HG03039 (cell line): ENCODE measurements at regions not wholly inside any gene's neighbourhood (a gene's known extent, or its start where the extent isn't known, plus 50 kb on each side); places are given as distances from the start of the nearest gene placed in this dataset.
"Not testable (repeated sequence)": the region's sequence is repeated elsewhere in the genome, so short reads cannot be mapped to it uniquely, and the experiment has no call there.

Source experiments
- ATAC-seq: cut with Tn5 transposase; IDR thresholded peaks from one replicate; pipeline ENCODE4 v1.9.1; 2021; ENCODE audit warnings: mild to moderate bottlenecking, moderate library complexity; ENCODE audit not compliant: unreplicated experiment

DNA sequence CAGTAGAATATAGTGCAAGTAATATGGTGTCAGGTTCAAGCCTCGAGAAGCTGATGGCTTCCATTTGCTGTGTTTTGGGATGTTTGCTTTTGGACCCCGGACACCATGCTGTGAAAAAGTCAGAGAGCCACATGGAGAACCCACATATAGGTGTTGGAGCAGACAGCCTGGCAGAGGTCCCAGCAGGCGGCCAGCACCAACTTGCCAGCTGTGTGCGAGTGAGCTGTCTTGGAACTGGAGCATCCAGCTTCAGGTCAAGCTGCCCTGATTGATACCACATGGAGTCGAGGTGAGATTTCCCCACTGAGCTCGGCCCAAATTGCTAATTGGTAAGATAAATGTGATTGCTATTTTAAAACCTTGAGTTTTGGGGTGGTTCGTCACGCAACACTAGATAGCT is 185.7 kb upstream of the TBL1XR1 start:
- ATAC-seq: no peak

DNA sequence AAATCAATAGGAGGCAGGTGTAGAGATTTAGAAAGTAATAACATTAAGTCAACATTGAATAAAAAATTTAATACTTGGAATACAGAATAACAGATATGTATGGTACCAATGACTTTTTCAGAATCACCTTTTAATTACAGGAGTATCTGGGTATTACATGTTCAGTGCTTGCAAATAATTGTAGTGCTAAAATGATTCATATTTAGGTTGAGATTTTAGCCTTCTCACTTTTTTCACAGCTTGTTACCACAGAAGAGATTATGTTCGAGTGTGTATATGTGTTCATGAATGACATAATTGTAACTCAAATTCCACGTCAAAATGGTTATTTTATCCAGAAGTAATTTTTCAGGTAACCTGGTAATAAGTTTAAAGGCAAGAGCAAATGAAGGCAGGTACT is 187.9 kb upstream of the TBL1XR1 start:
- no peak for ATAC-seq

DNA sequence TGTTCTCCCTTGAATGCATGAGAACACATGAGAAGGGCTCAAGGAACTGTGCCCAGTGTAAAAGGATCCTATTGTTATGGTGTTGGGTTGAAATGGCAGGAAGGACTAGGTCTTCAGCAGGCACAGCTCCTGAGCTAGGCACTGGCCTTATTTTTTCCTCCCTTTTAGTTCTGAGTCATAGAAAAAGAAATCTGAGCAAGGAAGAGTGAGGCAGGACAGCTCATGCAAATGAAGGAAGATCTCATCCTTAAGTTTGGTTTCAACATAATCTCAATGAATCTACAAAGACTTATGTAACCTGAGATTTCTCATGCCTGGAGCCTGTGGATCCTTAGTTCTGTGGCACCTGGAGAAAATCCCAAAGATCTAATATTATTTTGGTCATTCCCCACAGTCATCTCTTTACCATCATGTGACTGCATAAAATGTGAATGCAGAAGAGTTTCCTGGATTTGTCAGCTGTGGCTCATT is 188.6 kb upstream of the TBL1XR1 start:
- no peak for ATAC-seq

DNA sequence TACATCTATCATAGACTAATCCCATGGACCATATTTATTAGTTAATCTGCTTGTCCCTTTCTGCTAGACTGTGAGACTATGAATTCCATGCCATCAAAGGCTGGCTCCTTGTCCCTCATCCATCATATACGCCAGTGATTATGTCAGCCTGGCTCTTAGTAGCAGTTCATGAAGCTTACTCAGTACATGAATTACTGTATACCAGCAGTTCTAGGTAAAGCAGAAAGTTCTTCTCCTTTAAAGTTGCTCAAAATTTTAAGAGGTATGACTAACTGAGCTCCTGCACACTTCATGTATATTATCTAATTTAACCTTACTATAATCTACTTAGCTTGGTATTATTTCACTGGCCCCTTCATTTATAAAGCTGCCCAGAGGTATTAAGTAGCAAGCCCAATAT is 190.9 kb upstream of the TBL1XR1 start:
- ATAC-seq: no peak

DNA sequence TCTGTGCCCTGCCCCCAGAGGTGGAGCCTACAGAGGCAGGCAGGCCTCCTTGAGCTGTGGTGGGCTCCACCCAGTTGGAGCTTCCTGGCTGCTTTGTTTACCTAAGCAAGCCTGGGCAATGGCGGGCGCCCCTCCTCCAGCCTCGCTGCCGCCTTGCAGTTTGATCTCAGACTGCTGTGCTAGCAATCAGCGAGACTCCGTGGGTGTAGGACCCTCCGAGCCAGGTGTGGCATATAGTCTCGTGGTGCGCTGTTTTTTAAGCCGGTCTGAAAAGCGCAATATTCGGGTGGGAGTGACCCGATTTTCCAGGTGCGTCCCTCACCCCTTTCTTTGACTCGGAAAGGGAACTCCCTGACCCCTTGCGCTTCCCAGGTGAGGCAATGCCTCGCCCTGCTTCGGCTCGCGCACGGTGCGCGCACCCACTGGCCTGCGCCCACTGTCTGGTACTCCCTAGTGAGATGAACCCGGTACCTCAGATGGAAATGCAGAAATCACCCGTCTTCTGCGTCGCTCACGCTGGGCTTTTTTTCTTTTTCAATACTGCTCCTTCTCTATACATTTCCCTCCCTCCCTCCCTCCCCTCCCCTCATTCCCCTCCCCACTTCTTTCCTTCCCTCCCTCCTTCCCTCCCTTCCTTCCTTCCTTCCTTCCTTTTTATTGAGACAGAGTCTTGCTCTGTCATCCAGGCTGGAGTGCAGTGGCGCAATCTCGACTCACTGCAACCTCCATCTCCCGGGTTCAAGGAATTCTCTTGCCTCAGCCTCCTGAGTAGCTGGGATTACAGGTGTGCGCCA is 197.1 kb upstream of the TBL1XR1 start:
- not testable (repeated sequence) for ATAC-seq

DNA sequence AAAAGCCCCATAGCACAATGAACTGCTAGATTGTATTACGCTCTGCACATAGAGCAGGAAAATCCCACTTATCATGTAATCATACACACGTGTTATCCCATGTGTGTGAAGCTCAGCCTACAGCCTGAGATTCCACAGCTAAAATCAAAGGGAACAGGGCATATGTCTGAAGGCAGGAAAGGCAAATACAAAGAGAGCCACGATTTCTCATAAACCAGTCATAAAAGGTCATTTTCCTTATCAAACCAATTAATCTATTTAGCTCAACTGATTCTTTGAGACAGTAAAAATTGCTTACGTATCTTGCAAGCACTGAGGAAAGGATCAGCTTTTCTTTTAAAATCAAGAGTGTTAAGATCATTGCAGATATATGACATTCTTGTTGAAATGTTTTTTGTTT is 199.5 kb upstream of the TBL1XR1 start:
- ATAC-seq: no peak

DNA sequence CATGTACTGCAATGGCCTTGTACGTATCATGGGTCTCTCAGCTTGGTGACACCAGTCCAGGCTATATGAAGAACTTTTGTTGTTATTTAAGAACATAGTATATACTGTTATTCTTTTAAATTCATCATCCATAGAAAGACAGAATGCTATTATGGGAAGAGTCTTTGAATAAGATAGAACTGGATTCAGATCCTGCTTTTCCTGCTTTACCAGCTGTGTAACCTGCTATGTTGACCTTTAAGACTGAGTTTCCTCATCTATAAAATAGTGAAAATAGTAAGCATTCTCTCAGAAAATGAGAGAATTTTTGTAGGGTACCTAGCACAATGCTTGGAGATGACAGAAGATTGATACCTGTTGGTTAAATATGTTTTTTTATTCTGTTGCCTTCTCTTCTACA is 204.1 kb upstream of the TBL1XR1 start:
- no peak for ATAC-seq

DNA sequence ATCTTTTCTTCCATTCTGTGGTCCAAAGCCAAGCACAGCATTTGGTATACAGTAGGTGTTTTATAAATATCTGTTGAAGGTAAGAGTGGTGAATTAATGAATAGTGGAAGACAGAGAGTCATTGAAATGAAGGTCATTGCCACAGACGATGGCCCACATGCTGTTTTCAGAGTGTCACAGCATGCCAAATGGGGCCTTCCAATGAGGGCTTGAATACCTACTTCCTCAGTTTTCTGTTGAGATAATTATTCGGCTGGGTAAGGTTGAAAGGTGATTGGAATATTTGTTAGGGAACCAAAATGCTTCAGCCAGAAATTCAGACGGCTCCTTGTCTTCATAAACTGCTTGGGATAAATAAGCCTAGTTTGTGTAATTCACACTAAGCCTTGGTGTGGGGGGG is 205.3 kb upstream of the TBL1XR1 start:
- ATAC-seq: no peak

DNA sequence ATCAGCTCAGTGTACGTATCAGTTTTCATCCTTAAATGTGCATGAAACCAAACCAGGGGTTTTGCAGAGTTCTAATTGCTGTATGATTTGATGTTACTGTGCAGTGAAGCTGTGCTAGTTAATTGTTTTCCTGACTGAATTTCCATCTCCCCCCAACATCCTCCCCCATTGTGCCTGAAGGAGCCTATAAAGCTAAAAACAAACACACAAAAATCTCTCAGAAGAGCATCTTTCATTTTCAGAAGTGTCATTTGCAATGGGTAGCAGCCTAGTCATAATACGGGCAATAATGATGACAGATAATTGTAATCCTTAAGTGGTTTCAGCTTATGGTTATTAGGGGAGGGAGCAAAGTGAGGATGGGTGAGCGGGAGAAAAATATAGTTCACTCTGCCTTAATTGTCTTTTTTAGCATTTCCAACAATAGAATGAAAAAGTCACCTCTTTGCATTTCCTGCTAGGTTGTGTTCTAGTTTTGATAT is 207.9 kb upstream of the TBL1XR1 start:
- no peak for ATAC-seq

DNA sequence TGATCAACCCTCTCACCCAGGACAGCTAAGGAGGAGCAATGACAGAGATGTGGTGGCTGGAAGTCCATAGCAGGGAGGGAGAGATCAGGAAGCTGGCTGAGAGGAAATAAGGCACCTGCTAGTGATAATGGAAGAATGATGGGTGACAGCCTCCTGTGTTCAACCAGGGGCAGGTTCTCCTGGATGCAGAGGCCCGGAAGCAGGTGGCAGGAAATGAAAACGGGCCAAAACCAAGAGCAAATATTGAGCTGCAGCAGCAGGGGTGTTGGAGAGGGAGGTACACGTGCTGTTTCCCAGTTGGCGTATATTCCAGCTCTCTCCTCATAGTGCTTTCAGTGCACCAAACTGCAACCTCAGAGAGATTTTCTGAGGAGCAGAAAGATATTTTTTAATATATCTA is 213.4 kb upstream of the TBL1XR1 start:
- no peak for ATAC-seq

DNA sequence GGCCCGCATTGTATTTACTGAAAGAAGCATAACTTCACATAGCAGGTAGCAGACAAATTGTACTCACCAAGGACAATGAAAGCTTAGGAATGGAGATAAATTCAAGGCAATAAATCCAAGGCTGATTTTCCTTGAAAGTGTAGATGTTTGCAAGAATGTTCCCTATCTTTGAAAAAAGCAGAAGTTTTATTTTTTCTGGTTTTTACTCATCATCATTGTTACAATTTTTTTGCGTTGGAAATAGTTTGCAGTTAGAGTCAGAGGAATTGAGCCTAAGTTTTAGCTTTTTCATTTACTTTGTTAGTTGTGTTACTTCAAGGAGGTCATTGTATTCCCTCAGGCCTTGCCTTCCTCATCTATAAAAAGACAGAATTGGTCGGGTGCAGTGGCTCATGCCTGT is 213.9 kb upstream of the TBL1XR1 start:
- ATAC-seq: no peak

DNA sequence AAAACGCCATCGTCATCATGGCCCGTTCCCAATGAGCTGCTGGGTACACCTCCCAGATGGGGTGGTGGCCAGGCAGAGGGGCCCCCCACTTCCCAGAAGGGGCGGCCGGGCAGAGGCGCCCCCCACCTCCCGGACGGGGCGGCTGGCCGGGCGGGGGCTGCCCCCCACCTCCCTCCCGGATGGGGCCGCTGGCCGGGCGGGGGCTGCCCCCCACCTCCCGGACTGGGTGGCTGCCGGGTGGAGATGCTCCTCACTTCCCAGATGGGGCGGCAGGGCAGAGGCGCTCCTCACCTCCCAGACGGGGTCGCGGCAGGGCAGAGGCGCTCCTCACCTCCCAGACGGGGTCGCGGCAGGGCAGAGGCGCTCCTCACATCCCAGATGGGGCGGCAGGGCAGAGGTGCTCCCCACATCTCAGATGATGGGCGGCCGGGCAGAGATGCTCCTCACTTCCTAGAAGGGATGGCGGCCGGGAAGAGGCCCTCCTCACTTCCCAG is 215.4 kb upstream of the TBL1XR1 start:
- ATAC-seq: not testable (repeated sequence)

DNA sequence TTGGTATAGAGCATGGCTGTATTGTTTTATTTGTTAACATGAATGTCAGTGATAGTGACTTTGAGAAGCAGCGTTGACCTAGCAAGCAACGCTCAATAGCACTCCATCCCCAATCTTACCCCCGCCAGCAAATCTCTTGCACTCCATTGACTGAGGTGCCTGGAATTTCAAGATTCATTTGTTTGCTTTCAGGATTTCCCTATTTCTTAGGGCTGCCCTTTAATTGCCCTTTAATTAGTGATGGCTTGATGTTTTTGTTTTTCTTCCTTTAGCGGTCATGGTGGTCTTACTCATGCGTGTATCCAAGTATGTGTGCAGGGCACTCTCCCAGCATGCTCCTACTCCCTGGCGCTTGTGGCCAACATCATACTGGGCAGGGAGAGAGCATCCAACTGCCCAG is 216.8 kb upstream of the TBL1XR1 start:
- ATAC-seq: no peak

DNA sequence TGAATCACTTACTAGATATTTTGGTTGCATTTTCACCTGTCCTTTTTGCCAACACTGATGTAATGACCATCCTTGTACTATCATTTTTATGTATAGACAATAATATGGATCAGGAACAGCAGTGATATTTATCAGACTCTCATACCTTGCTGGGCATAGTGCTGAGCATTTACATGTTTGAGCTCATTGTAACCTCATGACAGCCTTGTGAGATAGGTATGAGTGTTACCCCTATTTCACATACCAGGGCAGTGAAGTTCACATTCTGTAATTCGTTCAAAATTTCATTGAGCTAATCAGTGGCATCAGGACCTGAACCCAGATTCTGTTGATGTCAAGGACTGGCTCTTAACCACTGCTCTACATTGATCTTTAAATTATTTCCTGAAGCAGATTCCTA is 221.5 kb upstream of the TBL1XR1 start:
- no peak for ATAC-seq

DNA sequence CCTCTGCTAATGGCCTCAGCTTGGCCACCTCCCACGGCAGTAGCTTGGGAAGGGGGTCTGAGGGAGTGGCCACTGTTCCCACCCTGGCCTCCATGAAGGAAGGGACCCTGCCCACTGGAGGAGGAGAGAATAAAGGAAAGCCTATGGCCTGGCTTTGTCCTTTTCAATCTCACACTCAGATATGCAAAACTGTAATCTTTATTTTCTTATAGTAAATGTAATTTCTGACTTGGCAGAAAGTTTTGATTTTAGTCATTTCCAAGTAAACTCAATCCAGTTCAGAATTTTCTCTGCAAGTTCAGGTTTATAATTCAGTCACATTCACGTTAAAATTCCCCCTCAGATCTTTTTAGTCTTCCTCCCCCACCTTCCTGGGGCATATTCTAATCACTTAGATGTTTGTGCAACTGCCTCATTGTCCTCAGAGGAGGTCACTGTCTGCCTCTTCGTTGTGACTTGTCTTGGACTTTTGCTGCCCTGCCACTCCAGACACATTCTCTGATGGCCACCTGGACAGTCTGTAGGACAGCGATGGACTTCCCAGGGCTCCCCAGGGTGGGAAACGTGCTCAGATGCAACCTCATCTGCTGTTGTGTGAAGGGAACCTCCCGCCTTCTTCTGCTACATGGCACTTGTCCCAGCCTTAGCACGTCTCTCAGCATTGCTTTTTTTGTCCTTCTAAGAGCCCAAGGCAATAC is 222.8 kb upstream of the TBL1XR1 start:
- ATAC-seq: peak; percentile 56

DNA sequence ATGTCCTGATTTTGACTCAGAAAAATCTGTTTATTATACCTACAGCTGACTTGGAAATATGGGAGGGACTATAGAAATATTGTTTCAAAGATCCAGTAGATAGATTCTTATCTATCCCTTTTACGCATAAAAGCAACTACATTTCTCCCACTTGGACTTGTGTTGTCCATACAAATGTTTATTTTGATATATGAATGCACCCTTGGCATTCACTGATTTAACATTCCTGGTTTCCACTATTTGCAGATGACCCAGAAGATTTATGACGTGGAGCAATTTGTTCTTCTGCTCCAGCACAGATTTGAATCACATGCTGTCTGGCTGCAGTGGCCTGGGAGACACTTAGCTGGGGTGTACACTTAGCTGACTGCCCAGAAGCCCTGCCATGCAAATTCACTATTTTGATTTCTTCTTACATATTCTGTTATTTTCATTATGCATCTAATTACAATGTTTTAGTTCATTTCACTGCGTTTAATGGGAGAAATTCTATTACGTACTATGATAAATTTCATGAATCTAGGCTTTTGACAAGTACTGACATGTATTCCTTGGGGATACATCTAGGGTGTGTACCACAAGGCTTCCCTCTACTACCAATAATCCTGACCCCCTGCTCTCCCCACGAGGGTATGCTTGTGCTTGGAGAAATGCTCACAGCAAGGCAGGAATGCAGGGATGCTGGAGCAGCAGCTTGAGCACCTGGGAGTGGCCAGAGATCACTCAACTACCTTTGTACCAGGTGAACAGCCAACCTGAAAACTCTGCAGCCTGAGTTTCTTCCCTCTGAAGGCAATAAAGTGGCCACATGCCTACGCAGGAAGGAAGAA is 223.6 kb upstream of the TBL1XR1 start:
- ATAC-seq: no peak

DNA sequence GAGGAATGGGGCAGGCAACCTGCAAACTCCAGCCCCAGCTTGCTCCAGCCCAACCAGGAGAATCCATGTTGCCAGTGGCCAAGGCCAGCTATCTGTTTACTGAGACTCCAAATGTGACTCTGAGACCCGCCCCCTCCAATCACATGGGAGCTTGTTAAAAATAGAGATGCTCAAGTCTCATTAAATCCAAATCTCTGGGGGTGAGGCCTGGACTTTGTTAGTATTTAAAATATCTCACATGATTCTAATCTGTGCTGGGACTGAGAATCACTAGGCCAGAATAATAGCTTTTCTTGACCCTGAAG is 224.2 kb upstream of the TBL1XR1 start:
- no peak for ATAC-seq

DNA sequence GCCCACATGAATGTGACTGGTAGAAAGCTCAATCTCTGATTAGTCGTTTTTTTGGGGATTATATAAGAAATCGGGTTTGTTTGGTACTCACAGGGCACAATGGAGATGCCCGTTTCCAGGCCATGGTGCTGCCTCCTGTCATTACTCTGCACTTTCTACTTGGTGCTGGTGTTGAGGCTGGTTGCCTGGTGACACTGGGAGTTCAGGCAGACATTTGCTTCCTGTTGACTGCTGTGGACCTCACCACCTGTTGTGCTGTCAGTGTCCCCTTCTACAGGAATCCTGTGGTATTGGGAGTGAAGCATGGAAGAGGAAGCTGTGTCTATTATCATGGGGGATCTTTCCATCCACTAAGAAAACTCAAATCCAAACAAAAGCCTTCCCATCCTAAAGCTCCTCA is 227.2 kb upstream of the TBL1XR1 start:
- no peak for ATAC-seq

DNA sequence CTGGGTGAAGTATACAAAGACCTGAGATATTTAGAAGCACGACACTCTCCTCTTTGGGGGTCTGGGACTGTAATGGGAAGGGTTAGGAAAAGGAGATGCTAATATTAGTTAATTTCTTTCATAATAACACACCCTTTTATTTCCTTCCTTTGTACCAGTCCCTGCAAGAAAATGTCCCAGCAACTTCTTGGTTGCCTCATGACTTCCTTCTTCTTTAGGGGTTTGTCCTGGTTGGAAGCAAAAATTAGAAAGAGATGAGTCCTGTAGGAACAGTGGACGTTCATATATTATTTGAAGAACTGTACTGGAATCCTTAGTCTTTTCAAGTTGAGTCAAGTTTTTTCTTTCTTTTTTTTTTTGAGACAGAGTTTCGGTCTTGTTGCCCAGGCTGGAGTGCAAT is 227.8 kb upstream of the TBL1XR1 start:
- no peak for ATAC-seq

DNA sequence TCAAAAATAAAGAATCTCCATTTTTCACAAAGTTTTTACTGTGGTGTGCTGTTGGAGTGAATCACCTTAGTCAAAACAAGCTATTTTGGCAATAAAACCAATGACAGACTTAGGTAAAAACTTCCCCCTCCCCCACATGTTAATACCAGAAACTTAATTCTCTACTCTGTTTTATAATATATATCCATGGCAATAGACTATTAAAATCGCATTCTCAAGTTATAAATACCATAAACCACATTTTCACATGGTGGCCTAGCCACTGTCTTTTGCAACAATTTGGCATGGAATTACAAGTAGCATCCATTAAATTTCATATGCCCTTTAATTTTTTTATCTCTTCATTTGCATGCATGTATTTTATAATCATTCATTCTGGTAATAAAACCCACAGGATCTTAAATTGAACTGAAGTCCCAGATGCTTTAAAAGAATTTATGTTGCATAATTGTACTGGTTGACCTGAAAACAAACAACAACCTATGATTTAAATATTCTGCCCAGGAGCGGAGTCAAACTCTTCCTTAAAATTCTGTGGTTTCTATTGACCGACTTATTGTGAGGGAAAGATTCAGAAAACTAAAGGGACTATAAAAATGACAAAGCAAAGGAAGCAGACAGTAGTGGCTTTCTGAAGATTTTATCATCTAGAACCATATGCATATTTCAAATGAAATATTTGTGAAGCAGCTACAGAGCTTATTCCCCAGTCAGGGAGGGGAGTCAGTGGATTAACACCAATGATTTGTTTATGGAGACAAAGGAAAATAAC is 229.0 kb upstream of the TBL1XR1 start:
- no peak for ATAC-seq
